GM19324 (cell line): ENCODE measurements at regions not wholly inside any gene's neighbourhood (a gene's known extent, or its start where the extent isn't known, plus 50 kb on each side); places are given as distances from the start of the nearest gene placed in this dataset.

Source experiments
- ATAC-seq: cut with Tn5 transposase; IDR thresholded peaks from one replicate; pipeline ENCODE4 v1.9.1; 2021; ENCODE audit warnings: mild to moderate bottlenecking, moderate library complexity; ENCODE audit not compliant: unreplicated experiment, low FRiP score

DNA sequence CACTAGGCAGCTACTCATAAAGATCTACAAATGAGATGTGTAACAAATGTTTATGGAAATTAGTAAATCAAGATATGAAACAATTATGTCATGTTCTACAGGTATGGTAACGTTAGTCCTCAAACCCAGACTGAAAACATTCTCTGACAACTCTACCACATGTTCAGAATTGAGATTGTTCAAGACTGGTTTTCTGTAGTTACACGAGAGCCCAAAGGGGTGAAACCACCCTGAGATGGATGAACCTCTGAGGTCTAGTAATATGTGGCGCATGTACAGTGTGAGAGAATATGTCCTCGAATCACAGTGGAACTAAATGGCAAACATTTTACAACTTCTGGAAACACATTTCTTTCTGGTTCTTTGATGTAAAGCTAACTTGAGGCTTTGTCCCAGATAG is 614.3 kb downstream of the ZEB2 start:
- no peak for ATAC-seq

GRCh38 chr2:143903172-143903856 is 616.6 kb downstream of the ZEB2 start:
- no peak for ATAC-seq

DNA sequence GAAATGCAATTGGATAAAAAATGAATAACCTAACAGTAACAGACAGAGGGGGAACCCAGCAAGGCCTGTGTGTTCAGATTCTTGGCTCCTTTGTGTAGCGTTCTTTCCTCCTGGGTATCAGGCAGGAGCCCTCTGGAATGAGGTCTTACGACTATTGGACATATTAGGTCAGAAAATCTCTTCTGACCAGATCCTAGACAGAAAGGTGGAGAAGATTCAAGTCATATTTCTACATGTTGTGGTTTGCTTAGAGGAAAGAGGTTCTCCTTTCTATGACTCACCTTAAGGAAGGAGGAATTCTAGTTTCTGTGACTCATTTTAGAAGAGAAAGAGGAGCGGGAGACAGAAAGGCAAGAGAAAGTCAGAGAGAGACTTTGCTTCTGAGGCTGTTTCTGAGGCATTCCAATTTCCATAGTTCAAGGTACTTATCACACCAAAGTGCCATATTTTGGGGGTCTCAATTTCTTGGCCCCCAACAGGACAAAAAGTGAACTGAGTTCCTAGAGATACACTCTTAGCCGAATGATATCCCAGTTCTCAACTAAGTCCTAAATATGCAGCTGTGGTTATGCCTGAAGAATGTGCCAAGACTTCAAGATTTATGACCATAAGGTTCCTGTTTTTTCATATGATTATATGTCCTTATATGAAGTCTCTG is 618.6 kb downstream of the ZEB2 start:
- no peak for ATAC-seq

DNA sequence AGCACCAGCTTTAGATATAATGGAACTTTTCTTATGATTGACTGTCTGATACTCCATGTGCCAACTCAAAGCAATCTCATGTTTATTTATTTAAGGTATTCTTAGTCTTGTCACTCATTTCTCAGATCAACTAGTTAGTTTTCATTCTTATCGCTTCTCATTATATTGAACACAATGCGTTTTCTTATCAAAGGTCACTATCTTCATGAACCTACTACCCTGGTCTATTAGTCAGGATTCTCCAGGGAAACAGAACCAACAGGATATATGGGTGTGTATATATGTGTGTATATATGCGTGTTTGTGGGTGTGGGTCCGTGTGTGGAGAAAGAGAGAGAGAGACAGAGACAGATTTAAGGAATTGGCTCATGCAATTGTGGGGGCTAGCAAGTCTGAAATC is 619.9 kb downstream of the ZEB2 start:
- no peak for ATAC-seq

DNA sequence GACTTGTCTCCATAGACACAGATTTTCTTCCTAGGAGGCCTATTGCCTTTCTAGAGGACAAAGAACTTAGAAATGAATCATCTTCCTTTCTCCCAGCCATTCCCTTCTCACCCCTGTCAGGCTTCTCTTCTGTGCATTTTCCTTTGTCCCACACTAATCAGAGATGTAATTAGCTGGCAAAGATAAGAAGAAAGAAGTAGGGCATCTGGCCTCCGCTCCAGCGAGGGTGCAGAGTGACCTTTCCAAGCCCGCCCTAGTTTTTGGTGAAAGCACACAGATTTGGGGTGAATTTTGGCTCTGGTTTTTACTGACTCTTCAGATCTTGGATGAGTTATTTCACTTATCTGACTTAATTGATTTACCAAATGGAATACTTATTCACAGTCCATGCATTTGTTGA is 626.5 kb downstream of the ZEB2 start:
- ATAC-seq = no peak

DNA sequence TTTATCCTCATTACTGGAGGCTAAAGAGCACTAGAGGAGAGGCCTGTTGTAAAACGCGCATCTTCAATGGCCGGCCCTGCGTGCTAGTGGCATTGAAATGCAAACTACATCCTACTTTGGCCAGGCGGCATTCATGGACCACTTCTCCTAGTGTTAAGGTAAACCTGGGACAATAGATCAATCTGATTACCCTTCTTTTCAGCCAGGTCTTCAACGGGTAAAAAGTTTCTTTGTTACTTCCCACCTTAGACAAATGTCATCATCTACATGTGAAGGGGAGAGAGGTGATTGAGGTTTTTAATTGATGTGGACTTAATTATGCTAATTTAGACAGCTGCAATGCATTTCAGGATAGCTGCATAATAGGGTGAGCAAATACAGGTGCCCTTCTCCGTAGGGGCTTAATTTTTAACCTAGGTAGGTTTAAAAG is 628.0 kb downstream of the ZEB2 start:
- ATAC-seq = no peak

DNA sequence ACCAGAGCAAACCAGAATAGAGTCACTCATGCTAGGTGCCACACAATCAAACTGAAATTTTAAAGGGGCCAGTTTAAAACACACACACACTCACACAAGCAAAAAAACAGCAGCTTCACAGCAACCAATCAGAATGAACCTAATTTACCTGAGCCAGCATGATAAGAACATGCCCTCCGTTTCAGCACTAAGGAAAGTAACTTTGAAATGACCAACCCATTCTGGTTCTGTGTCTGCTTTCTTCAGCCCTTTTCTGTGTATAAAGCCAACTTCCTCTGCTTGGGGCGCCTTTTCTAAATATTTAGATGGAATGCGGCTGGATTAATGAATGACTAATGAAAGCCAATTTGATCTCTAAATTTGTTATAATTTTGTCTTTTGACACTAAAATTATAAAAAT is 629.1 kb downstream of the ZEB2 start:
- no peak for ATAC-seq

GRCh38 chr2:143889216-143889615 is 630.7 kb downstream of the ZEB2 start:
- ATAC-seq = no peak

- no peak for ATAC-seq
Measured at GRCh38 chr2:143885461-143885860, 634.5 kb downstream of the ZEB2 start.

DNA sequence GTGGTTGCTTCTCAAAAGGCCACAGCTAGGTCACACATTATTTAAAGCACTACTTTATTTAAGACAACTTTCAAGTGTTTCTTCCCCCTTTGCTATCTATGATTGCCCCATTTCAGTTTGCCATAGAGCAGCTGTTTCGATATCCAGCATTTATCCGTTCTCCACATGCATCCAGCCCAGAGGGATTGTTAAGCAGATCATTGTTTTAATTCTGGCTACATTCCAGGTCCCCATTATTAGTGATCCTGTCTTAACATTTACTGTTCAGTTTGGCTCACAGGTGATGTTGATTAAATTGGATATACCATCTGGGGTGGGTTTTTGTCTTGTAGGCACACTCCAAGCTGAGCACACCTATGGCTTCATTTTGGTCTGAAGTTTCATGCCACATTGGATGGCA is 638.7 kb downstream of the ZEB2 start:
- ATAC-seq = no peak

GRCh38 chr2:143877876-143878530 is 641.9 kb downstream of the ZEB2 start:
- no peak for ATAC-seq

DNA sequence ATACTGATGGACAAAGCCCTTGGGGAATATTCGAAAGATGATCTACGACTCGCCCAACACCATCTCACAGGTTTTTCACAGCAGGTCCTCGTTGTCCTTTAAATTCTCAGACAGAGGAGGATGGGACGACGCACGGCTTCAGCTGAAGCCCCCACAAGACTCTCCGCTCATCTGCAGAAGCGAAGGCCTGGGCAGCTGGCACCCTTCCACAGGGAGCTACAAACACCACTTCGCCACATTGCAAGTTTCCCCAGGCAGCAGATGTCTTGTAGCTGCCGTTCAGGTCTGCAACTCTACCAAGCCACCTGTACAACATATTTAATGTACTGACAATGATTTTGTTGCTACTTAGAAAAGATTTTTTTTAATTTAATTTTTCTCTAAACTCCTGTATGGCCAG is 642.9 kb downstream of the ZEB2 start:
- ATAC-seq = no peak

GRCh38 chr2:143875295-143876233 is 644.4 kb downstream of the ZEB2 start:
- ATAC-seq = no peak

- ATAC-seq = no peak
Measured at GRCh38 chr2:143873886-143874285, 646.0 kb downstream of the ZEB2 start.

DNA sequence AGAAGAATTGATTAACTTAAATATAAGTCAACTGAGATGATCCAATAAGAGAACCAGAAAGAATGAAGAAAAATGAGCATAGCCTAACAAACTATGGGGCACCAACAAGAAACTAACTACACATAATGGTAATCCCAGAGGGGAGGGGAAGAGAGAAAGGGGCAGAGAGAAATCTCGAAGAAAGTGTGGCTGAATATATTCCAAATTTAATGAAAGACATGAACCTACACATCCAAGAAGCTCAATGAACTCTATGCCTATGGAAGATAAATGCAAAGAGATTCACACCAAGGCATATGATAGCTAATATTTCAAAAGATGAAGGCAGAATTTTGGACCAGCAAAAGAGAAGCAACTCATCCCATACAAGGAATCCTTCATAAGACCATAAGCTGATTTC is 649.2 kb downstream of the ZEB2 start:
- ATAC-seq = no peak

DNA sequence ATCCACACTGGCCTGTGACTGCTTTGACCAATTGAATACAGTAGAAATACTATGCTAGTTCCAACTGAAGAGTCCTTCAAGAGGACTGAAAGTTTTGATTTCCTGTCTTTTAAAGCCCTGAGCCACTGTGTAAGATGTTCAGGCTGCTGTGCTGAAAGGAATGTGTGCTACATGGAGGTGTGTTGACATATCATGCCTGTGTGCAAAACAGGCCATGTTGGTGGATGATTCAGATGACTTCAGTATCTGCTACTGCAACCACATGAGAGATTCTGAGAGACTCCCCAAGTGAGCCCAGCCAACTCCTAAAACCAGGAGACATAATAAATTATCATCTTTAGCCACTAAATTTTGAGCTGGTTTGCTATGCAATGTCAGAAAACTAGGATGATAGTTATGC is 662.9 kb downstream of the ZEB2 start:
- no peak for ATAC-seq

GRCh38 chr2:143852759-143853158 is 667.2 kb downstream of the ZEB2 start:
- no peak for ATAC-seq

DNA sequence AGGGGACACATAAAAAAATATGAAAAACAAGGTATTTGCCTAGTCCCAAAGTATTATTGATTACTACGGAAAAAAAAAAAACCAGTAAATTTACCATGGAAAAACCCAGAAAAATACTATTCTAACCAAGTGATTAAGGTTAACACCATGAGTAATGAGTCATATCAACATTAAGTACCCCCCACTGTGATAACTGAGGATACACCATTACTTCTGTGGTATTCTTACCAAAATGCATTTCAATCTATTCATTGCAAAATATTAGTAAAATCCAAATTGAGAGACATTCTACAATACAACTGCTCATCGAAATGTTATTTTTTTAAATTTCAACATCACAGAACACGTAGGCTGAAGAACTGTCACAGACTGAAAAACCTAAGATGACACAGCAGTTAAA is 669.8 kb downstream of the ZEB2 start:
- ATAC-seq = no peak

GRCh38 chr2:143847257-143847656 is 672.7 kb downstream of the ZEB2 start:
- no peak for ATAC-seq

DNA sequence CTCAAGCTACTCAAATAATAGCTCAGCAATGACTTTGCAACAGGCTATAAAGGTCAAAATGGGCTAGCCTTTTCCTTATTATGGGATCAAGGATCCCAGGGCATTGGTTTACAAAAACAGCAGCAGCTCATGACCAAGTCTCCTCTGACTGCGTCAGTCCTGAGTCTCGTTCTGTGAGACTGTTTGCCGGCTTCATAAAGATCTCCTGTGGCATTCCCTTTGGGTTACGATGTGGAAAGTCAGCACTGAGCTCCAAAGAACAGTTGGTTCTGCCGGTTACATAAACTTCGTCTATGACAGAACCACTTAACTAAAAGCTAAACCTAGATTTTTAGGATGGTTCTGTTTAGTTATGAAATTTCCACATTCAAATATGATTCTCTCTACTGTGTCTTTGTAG is 674.9 kb downstream of the ZEB2 start:
- ATAC-seq = no peak

DNA sequence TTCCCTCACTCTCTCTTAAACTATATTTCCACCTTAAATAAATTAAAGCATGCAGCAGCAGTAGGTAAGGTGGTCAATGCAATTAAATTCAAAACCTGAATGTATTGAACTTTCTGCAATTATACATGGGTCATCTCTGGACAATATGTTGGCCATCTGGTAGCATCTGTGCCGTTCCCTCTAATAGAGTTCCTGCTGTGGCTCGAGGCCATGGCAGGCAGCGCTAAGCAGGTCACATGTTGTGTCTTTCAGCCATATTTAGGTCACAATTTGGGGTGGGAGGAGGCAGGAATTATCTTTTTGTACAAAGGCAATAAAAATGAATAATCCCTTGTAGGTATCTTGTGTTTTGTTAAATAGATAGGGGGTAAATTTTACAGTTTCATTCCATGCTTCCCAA is 676.2 kb downstream of the ZEB2 start:
- no peak for ATAC-seq
